Right lobe of liver (tissue), 4 donors: ENCODE measurements at regions not wholly inside any gene's neighbourhood (a gene's known extent, or its start where the extent isn't known, plus 50 kb on each side); places are given as distances from the start of the nearest gene placed in this dataset.

Experiments used
- POLR2A ChIP-seq: fragments of 450-650 bp; IDR thresholded peaks from one replicate; pipeline ENCODE4 v1.6.1; 2017; ENCODE audit warnings: antibody characterized with exemption, mild to moderate bottlenecking
- TF ChIP-seq, protein P1 (sequence below), 4 donors: fragments of 200-600 bp in 3 of 4; fragments of 450-650 bp in 1 of 4; IDR thresholded peaks; one replicate each; pipeline versions ENCODE4 v1.5.1 to v1.8.0; 2016 to 2022; ENCODE audit warnings: antibody characterized with exemption in 4 of 4, mild to moderate bottlenecking in 2 of 4
- donor health status: DM: no; HTN: no; CAD: no.
- donor health status: DM: no; HTN: no; CAD: no.
- donor health status: DM: no; HTN: yes; CAD: no.

DNA sequence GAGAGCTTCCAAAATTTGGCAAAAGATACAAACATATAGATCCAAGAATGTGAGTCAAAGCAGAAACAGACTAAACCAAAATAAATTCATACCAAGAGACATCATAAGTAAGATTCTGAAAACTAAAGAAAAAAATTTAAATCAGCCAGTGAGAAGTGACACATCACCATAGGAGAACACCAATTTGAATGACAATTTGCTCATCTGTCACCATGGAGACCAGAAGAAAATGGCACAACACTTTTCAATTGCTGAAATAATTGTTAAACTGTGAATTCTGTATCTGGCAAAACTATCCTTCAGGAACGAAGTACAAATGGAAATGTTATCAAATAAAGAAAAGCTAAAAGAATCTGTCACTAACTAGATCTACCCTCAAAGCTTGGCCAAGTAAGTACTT, 864.3 kb downstream of the BRD1 start:
- TF ChIP-seq POLR2A = no peak
- TF ChIP-seq, protein P1, sequence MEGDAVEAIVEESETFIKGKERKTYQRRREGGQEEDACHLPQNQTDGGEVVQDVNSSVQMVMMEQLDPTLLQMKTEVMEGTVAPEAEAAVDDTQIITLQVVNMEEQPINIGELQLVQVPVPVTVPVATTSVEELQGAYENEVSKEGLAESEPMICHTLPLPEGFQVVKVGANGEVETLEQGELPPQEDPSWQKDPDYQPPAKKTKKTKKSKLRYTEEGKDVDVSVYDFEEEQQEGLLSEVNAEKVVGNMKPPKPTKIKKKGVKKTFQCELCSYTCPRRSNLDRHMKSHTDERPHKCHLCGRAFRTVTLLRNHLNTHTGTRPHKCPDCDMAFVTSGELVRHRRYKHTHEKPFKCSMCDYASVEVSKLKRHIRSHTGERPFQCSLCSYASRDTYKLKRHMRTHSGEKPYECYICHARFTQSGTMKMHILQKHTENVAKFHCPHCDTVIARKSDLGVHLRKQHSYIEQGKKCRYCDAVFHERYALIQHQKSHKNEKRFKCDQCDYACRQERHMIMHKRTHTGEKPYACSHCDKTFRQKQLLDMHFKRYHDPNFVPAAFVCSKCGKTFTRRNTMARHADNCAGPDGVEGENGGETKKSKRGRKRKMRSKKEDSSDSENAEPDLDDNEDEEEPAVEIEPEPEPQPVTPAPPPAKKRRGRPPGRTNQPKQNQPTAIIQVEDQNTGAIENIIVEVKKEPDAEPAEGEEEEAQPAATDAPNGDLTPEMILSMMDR (IDR thresholded peaks at IDR 0.05) = no peak
